HG02852 (cell line): ENCODE measurements at regions not wholly inside any gene's neighbourhood (a gene's known extent, or its start where the extent isn't known, plus 50 kb on each side); places are given as distances from the start of the nearest gene placed in this dataset.
A peak's percentile ranks its signal among the peaks of the same experiment; 100 is the strongest.
"Not testable (repeated sequence)": the region's sequence is repeated elsewhere in the genome, so short reads cannot be mapped to it uniquely, and the experiment has no call there.

ENCODE experiments used
- ATAC-seq: cut with Tn5 transposase; IDR thresholded peaks from one replicate; pipeline ENCODE4 v1.9.1; 2021; ENCODE audit warnings: mild to moderate bottlenecking, moderate library complexity; ENCODE audit not compliant: unreplicated experiment

DNA sequence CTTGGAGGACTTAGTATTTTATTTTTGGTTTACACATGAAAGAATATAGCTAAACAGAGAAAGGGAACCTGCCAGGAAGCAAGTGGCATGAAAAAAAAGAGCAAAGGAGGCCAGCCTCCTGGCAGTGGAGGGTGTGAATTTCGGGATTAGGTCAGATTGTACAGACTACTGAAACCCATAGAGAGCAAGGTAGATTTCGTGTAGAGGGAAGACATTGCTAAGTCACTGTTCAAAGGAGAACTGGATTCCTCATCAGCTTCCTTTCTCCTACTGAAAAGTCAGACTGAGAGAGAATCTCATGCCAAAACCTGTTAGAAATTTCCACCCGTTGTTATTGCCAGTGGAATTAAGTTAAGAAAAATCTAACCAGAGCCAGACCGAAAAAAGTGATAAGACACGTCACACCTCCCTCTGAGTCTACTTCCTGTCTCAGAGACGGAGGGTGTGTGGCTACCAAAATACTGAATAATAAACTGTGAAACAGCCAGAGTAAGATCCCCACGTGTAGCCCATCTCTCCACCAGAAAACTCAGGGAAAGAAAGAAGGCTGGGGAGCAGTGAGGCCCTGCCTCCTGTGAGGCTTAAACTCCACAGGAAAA, 118.8 kb downstream of the SKIDA1 start:
- no peak for ATAC-seq

DNA sequence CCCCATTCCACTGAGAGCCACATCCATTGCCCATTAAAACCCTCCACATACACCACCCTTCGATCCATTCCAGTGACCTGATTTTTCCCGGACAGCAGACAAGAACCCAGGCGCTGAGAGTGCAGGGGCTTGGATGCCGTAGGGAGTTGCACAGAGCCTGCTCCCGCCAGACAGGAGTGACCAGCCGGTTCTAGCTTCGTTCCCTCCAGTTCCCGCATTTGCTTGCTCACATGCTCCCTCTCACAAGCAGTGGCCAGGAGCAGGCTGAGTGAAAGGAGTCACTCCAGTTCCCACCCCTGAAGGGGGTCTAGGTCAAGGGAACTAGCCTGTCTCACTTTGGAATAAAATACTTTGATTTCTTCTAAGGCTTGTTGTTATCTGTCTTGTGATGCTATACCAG, 119.5 kb downstream of the SKIDA1 start:
- ATAC-seq, result no peak

DNA sequence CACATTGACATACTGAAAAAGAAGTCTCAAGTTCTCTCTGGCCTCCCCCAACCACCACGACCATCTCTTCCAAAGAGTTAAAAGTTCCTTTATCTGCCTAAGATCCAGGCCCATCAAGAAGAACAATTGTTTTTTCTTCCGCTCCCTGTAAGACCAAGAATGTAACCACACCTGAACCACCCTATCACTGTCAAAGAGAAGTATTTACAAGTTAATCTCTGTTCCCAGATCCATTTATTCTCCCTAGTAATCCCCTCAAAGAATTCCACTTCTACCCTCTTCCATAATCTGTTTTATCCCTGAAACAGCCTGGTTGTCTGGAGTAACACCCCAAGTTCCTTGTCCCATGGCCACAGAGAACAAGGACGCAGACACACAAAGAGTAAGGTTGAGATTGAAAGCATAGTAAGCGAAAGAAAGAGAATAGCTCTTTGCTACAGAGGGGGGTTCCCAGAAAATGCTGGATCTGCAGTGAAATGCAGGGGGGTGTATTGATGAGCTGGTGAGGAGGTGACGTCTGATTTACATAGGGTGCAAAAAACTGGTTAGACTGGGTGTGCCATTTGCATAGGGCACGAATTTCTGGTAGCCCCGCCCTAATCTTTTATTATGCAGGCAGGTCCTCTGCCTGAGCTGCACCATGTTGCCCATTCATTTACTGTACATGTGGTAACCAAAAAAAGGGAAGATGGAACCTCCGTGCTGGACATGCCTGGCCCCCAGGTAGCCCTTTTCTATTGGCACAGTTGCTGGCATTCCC, 122.0 kb downstream of the SKIDA1 start:
- no peak for ATAC-seq

DNA sequence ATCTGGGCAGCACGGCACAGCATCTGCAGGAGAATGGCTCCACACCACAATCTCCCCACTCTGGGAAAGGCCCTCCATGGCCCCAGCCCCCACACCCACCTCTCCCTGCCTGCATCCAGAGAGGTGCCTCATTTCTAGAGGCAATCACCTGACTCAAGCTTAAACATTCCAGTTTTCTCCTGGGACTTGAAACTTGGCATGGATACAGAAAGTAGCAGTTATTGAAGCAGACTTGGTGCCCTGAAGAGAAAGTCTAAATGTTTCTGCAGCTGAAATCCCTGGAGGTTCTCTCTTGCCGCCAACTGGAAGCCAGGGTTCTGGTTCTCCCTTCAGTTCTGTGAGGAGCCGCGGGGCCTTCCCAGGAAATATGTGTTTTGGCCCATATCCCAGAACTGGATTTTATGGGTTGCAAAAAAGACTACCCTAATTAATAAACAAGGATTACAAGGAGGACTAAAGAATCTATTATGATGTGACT, 122.8 kb downstream of the SKIDA1 start:
- no peak for ATAC-seq

DNA sequence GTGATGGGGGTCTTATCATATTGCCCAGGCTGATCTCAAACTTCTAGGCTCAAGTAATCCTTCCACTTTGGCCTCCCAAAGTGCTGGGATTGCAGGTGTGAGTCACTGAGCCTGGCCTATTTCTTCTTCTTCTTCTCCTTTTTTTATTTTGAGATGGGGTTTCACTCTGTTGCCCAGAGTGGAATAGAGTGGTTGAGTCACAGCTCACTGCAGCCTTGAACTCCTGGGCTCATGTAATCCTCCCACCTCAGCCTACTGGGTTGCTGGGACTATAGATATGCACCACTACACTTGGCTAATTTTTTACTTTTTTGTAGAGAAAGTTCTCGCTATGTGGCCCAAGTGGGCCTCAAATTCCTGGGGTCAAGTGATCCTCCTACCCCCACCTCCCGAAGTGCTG, 124.3 kb downstream of the SKIDA1 start:
- ATAC-seq, result no peak

DNA sequence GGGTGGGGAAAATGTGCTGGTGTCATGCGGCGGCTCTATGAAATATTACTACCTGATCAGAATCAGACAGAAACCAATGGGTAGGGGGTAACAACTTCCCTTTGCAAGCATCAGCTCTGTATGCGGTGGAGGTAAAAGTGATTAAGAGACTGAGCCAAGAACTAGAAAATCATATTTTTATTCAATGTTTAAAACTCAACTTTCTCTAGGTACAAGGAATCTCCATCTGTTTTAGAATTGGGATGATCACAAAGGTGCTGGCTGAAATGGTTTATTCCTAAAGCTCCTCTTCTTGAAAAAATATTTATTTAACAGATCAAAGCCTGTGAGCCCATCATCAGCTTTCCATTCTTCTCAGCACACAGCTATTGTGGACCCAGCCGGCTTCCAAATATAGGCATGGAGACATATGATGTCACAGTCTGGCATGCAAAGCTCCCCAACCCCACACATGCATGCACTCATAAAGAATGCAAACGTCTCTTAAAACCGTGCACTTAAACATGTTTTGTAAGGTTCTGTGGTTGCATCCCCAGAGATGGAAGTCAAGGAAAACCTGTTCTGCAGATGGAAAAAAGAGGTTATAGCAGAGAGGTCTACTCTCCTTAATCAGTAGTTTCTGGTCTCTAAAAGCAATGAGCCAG, 126.0 kb downstream of the SKIDA1 start:
- no peak for ATAC-seq

DNA sequence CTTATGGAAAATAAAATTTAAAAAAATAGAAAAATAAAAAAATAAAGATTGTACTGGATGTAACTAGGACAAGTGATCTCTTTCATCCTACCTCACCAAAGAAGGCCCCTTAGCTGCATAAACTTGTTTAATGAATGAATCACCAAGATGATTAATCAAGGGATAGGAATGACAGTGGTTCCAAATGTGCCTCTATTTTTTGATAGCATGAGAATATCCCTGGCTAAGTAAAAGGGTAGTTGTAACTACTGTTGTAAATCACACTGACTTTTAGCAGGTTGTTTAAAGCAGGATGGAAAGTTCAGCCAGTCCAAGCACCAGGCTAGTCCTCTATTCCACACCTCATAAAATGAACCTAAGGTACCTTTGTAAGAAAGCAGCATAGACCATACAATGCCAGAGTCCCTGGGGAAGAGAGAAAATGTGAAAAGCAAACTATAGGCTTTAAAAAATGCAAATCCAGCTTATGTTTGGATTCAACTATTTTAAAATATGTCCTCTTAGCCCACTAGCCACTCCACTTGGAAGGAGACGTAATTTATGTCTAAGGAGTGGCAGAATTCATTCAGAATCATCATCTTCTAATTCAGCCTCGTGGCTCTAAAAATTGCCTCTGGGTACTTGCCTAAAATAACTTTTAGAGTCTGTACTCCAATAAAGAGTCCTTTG, 126.8 kb downstream of the SKIDA1 start:
- no peak for ATAC-seq

DNA sequence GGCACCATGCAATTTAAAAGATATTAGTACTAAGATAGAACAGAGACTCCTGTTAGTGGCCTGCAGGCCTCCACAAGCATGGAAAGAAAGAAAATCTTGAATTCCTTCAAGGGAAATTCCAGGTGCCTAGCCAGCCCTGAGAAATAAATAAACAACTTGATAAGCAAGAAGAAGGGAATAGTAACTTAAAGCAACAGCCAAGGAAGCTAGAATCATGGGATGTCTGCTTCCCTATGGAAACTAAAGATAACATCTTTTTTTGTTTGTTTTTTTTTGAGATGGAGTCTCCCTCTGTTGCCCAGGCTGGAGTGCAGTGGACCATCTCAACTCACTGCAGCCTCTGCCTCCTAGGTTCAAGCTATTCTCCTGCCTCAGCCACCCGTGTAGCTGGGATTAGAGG, 128.6 kb downstream of the SKIDA1 start:
- no peak for ATAC-seq

DNA sequence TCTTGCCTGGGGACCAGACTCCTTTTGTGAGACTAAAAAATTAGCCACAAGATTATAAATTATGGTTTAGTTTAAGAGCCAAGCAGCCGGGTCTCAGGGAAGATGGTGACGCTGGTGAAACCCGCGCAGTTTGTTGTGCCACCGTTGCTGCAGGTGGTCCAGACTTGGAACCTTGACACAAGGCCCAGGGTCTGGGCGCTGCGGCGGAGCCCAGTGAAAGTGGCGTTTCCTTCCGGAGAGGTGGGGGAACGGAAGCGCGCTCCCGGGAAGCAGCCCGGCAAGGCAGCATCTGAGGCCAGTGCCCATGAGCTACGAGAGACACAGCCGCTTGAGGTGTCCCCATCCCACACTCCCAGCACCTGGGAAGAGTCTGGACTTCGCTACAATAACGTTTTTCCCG, 131.6 kb downstream of the SKIDA1 start:
- no peak for ATAC-seq

DNA sequence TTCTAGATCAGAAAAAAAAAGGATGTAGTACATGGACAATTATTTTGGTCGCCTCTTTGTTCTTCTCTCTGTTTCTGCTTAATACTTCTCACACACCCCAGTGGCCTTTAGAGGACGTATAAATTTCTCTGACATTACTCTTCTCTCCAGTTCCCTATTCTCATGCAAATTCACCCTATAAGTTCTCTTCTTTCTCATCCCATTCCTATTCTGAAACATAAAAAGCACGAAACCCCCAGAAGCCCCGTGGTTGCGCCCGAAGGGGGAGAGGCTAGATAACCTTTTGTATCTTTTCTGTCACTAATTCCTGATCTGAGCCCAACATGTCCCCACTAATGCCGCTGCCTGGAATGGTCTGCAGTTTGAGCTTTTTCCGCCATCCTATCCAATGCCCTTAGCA, 136.9 kb downstream of the SKIDA1 start:
- ATAC-seq, result no peak

DNA sequence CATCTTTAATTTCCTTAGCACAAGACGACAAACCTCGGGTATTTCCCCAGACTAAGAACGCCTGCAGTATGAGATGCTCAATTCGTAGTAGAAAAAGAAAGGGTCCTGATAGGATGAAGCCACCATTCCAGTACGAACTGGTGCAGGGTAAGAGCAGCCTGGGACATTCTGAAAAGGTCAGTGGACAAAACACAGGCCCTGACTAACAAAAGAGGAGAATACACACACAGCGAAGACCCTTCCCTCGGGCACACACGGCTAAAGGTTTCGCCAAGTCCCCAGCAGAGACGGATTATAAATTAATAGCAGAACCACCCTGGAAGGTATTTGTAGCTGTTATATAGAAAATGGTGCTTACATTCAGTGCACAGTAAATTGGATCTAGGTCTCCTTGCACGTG, 137.6 kb downstream of the SKIDA1 start:
- no peak for ATAC-seq

DNA sequence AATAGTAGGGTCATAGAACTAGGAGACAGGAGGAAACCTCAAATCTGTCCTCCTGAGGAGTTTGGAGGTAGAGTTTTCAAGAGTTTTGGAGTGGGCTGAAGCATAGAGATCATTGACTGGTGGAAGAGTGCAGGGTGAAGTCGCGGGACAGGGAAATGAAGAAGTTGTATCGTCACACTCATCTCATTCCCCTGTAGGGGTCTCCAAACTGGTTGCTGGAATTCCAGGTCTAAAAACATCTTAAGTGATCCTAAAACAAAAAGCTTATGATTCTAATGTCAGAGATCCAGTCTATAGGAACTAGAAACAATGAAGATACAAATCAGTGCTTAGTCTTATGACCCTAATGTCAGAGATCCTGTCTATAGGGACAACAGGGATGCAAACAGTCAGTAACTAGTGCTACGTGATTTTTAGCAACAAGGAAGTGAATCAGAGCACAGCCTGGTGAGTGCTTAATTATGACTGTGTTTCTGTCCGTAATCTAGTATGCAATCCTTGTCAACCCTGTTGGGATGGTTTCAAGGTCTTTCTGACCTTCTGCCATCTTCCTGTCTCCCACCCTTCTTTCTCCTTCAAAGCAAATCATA, 139.4 kb downstream of the SKIDA1 start:
- ATAC-seq, result no peak

DNA sequence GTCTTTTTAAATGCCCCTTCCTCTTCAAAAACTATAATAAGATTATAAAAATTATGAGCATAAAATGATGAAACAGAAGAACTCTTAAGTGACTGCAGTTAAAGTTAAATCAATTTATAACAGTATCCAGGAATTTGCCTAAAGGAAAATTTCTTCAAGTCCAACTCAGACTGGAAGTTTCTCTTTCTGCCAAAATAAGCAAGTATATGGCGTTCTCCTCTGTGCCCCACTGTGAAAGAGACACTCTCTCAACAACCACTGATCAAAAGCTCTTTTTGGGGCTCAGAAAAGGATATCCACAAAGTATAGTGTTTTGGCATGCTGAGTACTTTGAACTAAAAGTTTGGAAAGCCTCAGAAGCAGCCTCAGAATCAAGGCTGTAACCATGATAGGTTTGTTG, 139.9 kb downstream of the SKIDA1 start:
- no peak for ATAC-seq

DNA sequence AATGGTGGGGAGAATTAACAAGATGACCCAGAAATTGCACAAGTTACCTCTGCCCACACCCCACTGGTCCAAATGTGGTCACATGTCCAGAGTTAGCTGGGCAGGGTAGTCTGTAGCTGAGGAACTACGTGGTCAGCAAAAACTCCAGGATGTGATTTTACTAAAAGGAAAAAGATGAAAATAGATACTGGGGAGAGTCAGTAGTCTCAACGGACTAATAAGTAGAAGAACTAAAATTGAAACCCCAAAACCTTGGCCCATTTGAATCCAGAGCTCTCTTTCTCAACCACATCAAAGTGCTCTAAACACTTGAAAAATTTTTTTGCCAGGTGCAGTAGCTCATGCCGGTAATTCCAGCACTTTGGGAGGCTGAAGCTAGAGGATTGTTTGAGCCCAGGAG, 146.3 kb downstream of the SKIDA1 start:
- ATAC-seq, result peak; percentile 62

DNA sequence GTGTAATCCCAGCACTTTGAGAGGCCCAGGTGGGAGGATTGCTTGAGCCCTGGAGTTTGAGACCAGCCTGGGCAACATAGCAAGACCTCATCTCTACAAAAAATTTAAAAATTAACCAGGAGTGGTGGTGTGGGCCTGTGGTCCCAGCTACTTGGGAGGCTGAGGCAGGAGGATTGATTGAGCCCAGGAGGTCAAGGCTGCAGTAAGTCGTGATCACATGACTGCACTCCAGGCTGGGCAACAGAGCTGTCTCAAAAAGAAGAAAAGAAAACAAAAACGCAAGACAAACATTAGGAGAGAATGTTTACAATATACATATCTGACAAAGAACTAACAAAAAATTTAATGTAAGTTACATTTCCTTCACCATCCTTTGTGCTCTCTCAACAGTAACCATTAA, 150.2 kb downstream of the SKIDA1 start:
- not testable (repeated sequence) for ATAC-seq

DNA sequence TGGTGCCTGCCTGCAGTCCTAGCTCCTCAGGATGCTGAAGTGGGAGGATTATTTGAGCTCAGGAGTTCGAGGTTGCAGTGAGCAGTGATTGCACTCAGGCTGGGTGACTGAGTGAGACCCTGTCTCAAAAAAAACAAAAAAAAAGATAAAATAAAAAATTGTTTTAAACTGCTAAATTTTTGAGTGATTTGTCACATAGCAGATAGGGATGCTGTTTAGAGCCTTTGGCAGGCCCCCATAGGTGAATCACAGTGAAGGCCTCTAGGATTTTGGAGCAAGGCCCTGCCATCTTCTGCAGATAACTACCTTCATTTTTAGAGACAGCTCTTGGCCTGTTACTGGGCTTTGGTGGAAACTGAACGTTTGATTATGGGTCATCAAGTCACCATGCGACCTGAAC, 151.6 kb downstream of the SKIDA1 start:
- ATAC-seq, result not testable (repeated sequence)

DNA sequence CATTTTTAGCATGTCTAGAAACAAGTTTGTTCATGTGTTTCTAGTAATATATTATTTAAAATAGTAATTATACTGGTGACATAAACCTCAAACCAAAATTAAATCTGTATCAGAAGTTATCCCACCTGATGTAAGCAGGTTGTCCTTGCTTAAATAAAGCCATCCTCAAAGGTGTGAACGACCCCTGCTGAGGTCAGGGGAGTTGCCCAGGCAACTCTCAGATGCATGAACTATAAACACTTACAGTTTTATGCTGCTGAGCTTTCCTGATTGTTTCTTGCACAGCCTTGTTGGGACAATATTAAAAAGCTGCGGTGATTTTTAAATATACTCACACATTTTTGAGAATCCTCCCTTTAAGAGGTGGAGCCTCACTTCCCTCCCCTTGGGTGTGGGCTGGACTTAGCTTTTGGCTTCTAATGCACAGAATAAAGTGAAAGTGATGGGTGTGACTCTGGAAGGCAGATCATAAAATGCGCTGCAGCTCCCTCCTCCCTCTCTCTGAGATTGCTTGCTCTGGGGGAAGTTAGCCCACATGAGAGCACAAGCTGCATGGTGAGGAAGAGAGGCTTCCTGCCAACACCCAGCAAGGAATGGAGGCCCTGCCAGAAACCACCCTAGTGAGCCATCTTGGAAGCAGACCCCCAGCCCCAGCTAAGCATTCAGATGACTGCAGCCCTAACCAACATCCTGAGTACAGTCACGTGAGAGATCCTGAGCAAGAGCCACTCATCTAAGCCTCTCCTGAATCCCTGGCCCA, 152.7 kb downstream of the SKIDA1 start:
- peak; percentile 80 for ATAC-seq

DNA sequence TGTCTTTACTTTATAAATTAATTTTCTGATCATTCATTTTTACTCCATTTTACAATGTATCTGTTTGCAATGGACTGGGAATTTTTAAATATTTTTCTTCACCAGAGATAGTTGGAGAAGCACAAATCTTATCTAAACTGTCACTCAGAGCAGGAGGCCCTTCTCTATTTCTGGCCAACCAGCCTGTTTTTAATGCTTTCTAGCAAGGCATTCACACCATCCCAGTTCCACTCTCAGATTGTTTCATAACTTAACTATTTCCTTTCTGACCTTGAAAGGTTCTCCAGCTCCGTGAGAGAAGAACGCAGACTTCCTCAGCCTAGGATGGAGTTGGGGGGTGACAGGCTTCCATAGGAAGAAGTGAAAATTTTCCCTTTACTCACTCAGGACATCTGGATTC, 155.8 kb downstream of the SKIDA1 start:
- ATAC-seq, result no peak

DNA sequence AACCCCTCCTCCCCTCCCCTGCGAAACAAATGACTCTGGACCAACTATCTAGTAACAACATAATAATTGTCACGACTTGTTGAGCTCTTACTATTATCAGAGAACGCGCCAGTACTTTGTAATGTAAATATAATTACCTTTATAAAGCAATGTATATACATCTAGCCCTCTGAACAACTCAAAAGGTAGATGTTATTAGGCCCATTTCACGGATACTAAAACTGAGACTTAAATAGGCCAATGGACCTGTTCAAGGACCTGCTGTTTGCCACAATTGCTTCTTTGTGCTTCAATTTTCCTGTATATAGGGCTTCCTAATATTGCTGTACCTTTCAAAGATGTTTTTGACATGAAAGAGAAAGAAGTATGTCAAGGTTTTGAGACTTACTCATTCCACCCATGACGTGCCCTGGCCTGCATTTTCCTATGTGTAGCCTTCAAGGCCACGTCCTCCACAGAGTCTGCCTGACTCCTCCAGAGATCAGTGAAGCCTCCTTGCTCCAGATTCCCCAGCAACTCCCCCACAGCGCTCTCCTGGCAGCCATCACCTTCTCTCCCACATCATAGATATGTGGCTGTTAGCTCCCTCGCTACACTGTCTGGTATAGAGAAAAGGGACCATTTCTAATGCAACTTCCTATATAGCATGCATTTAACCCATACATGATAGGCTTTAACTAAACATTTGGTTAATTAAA, 156.6 kb downstream of the SKIDA1 start:
- no peak for ATAC-seq

DNA sequence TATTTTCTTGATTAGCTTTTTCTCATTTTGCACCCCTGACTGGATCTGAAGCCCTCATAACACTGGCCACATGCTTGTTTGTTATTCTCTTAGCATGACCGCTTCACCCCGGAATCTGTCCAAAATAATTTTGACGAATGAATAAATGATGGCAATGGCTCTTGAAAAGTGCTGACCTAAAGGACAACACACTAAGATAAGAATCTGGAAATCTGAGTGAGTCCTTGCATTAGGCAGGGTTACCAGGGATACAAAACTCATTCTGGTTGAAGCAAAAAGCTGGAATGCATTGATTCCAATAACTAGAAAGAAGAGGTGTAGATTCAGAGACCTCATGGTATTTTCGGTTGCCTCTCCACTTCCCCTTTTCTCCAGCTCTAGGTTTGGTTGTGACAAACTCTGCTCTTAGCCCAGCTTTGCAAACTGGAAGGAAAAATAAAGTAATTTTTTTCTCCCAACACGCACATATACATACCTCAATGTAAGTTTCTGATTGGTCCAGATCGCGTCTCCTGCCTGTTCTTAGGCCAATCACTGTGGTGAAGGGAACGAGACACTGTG, 157.4 kb downstream of the SKIDA1 start:
- ATAC-seq, result peak; percentile 61
